Immature natural killer cell (primary cell): ENCODE measurements at regions not wholly inside any gene's neighbourhood (a gene's known extent, or its start where the extent isn't known, plus 50 kb on each side); places are given as distances from the start of the nearest gene placed in this dataset.
A peak's percentile ranks its signal among the peaks of the same experiment; 100 is the strongest.

Experiments
- DNase-seq, 3 donors: peaks; one replicate each; pipeline ENCODE4 v3.0.0; 2022; ENCODE audit warnings: mixed read lengths in 1 of 3
- H3K27ac Mint-ChIP-seq, 6 donors: one replicate each; pipeline ENCODE4 v1.8.0; 2020; ENCODE audit warnings: mixed read lengths in 6 of 6, mild to moderate bottlenecking in 5 of 6, inconsistent platforms in 4 of 6, moderate library complexity in 3 of 6
- H3K27me3 Mint-ChIP-seq, 3 donors: one replicate each; pipeline ENCODE4 v1.8.0; 2020 to 2021; ENCODE audit warnings: low read depth in 3 of 3, mild to moderate bottlenecking in 3 of 3, mixed read lengths in 3 of 3, moderate library complexity in 3 of 3, inconsistent platforms in 1 of 3
- H3K36me3 Mint-ChIP-seq, 3 donors: one replicate each; pipeline ENCODE4 v1.8.0; 2020; ENCODE audit warnings: mixed read lengths in 3 of 3, inconsistent platforms in 2 of 3, mild to moderate bottlenecking in 2 of 3
- H3K4me1 Mint-ChIP-seq, 2 donors: one replicate each; pipeline ENCODE4 v1.8.0; 2020; ENCODE audit warnings: inconsistent platforms in 2 of 2, mild to moderate bottlenecking in 2 of 2, mixed read lengths in 2 of 2, moderate library complexity in 1 of 2
- H3K4me3 Mint-ChIP-seq, 5 donors: one replicate each; pipeline ENCODE4 v1.8.0; 2020; ENCODE audit warnings: mild to moderate bottlenecking in 5 of 5, mixed read lengths in 5 of 5, inconsistent platforms in 3 of 5, moderate library complexity in 3 of 5
- H3K9me3 Mint-ChIP-seq, 6 donors: one replicate each; pipeline ENCODE4 v1.8.0; 2020; ENCODE audit warnings: mild to moderate bottlenecking in 6 of 6, mixed read lengths in 6 of 6, inconsistent platforms in 4 of 6, moderate library complexity in 3 of 6

GRCh38 chr3:177284383-177284881, 87.2 kb upstream of the TBL1XR1 start:
- Mint-ChIP-seq H3K4me3 (no peak overlapping the region), H3K27me3 (peaks cover 0 to 2% (median 0%) of the 10 kb centered on the region in 3 donors), H3K4me1 (peaks cover 19 to 23% of the 10 kb centered on the region in 2 donors), H3K9me3 (no peaks in the 10 kb centered on the region), H3K36me3 (no peaks in the 10 kb centered on the region), H3K27ac (peak overlapping the region in 1 of 6 donors; percentile 45)
- no peak for DNase-seq

DNA sequence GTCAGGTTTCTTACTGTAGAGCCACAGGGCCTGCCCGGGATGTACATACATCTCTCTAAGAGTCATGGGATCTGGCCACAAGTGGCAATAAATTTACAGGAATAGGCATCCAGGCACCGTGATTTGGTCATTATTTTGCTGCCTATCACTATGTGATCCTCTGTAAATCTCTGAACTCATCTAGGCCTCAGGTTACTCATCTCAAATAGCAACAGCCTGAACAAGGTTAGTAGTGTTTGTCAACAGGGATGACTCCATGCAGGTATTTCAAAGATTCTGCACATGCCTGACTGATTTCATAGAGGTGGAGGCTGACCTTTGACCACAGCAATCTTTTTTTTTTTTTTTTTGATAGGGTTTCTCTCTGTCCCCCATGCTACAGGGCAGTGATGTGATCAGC, 88.8 kb upstream of the TBL1XR1 start:
- H3K9me3 Mint-ChIP-seq = no peaks in the 10 kb centered on the region
- H3K36me3 Mint-ChIP-seq = no peaks in the 10 kb centered on the region
- DNase-seq = no peak
- no peak overlapping the region for H3K4me3 Mint-ChIP-seq
- H3K27ac Mint-ChIP-seq = no peak overlapping the region
- H3K27me3 Mint-ChIP-seq = peaks cover 2 to 6% (median 2%) of the 10 kb centered on the region in 3 donors
- H3K4me1 Mint-ChIP-seq = peaks cover 13 to 21% of the 10 kb centered on the region in 2 donors

- Mint-ChIP-seq H3K4me1 (peaks cover 1 to 9% of the 10 kb centered on the region in 2 donors), H3K27me3 (peaks cover 2 to 6% (median 2%) of the 10 kb centered on the region in 3 donors), H3K36me3 (no peaks in the 10 kb centered on the region), H3K9me3 (no peaks in the 10 kb centered on the region), H3K4me3 (no peak overlapping the region), H3K27ac (no peak overlapping the region)
- no peak for DNase-seq
These were observed 89.9 kb upstream of the TBL1XR1 start for GRCh38 chr3:177287231-177287630.

DNA sequence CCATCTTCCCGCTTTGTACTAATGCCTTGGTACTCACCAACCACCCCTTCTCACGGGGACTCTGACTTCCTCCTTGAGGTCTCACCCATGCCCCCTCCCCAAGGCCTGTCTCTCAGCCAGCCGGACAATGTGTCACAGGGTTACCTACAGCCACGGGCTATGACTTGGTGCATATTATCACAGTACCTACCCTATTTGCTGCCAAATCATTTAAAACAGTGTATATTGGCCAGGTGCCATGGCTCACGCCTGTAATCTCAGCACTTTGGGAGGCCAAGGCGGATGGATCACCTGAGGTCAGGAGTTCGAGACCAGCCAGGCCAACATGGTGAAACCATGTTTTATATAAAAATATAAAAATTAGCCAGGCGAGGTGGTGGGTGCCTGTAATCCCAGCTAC, 93.4 kb upstream of the TBL1XR1 start:
- no peaks in the 10 kb centered on the region for H3K9me3 Mint-ChIP-seq
- H3K36me3 Mint-ChIP-seq = no peaks in the 10 kb centered on the region
- peaks cover 2 to 4% (median 2%) of the 10 kb centered on the region in 3 donors for H3K27me3 Mint-ChIP-seq
- DNase-seq = no peak
- no peak overlapping the region for H3K4me3 Mint-ChIP-seq
- peaks cover 0 to 6% of the 10 kb centered on the region in 2 donors for H3K4me1 Mint-ChIP-seq
- H3K27ac Mint-ChIP-seq = no peak overlapping the region

- DNase-seq = no peak
- Mint-ChIP-seq H3K27me3 (peaks cover 2 to 4% (median 2%) of the 10 kb centered on the region in 3 donors), H3K4me1 (peaks cover 0 to 6% of the 10 kb centered on the region in 2 donors), H3K9me3 (no peaks in the 10 kb centered on the region), H3K36me3 (no peaks in the 10 kb centered on the region), H3K27ac (no peak overlapping the region), H3K4me3 (no peak overlapping the region)
These were observed 96.9 kb upstream of the TBL1XR1 start for GRCh38 chr3:177294221-177294620.

DNA sequence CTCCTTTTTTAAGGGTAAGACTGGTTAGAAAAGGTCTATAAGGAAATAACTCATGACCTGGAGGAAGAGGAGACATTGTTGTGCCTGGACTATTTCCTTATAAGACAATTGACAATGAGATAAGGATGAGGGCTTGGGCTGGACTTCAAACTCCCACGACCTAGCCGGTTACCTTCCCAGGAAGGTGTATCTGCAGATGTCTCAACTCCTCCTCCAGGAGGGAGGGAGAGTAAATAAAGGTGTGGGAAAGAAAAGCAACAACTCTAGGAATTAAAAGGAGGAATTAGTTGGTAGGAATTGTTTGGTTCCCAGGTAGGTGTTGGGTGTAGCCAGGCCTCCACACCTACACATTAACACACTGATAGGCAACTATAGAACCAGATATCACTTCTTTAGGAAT, 97.8 kb upstream of the TBL1XR1 start:
- no peak overlapping the region for H3K4me3 Mint-ChIP-seq
- H3K36me3 Mint-ChIP-seq = no peaks in the 10 kb centered on the region
- peaks cover 0 to 2% (median under 1%) of the 10 kb centered on the region in 3 donors for H3K27me3 Mint-ChIP-seq
- H3K27ac Mint-ChIP-seq = no peak overlapping the region
- DNase-seq = no peak
- no peaks in the 10 kb centered on the region for H3K4me1 Mint-ChIP-seq
- no peaks in the 10 kb centered on the region for H3K9me3 Mint-ChIP-seq

DNA sequence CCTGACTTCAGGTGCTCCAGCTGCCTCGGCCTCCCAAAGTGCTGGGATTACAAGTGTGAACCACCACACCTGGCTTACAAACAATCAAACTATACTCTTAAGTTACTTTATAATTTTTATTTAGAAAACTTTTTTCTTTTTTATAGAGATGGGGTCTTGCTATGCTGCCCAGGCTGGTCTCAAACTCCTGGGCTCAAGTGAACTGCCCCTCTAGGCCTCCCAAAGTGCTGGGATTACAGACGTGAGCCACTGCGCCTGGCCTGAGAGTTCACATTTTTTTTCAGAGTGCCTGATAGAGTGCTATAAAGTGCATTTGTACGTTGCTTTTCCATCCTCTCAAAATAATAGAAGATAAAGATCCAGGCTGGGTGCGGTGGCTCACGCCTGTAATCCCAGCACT, 102.0 kb upstream of the TBL1XR1 start:
- no peaks in the 10 kb centered on the region for H3K36me3 Mint-ChIP-seq
- no peak overlapping the region for H3K27ac Mint-ChIP-seq
- H3K4me1 Mint-ChIP-seq = no peaks in the 10 kb centered on the region

DNA sequence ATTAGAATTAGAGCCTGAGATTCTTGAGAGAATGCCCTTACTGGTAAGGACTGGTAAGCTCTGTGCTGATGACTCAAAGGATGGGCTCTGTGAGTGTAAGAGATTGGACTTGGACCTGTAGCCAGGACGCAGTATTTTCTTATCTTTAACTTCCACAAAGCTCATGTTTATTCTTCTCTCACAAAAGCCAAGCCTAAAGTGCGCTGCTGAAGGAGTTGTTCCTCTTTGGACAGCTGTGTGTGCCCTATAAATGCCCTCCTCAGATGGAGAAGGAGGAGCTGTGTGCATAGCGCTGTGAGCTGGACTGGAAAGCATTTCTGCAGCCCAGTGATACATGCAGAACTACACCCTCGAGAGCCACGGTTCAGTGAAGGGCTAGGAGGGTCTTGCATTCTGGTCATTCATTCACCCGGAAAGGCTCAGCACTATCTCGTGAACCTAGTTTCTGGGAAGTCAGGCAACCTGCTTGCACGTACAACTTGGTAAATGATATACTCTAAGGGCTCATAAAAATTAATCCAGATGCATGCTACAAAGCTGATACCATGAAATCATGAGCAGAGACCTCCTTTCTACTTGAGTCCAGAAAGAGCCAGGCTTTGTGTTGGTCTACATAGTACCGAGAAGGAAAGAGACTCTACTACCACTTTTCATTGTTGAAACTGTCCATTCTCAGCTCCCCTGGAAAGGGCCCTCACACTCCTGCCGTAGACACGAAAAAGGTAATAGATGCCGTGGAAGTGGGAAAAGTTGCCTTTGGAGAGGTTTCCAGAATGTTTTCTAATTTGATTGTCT, 103.0 kb upstream of the TBL1XR1 start:
- no peaks in the 10 kb centered on the region for H3K9me3 Mint-ChIP-seq
- no peaks in the 10 kb centered on the region for H3K4me1 Mint-ChIP-seq
- H3K36me3 Mint-ChIP-seq = no peaks in the 10 kb centered on the region
- no peak for DNase-seq
- no peaks in the 10 kb centered on the region for H3K27me3 Mint-ChIP-seq
- H3K27ac Mint-ChIP-seq = no peak overlapping the region
- no peak overlapping the region for H3K4me3 Mint-ChIP-seq

More for the DNA sequence above, 102.0 kb upstream of the TBL1XR1 start:
- Mint-ChIP-seq H3K27me3 (no peaks in the 10 kb centered on the region), H3K9me3 (no peaks in the 10 kb centered on the region), H3K4me3 (no peak overlapping the region)
- DNase-seq = no peak

DNA sequence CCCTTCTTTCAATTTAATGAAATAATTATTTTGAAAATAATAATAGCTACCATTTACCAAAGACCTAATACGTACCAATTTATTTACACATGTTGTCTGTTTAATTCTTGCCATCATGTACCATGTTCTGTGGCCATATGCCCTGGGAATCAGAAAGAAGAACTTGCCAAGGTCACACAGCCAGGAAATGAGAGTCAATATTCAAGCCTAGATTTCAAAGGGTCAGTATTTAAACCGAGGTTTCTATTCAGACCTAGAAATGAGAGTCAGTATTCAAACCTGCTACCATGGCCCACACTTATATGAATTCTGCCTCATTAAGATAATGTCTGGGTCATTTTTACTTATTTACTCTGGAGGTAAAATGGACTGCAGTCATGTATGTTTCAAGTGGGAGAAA, 103.6 kb upstream of the TBL1XR1 start:
- no peaks in the 10 kb centered on the region for H3K9me3 Mint-ChIP-seq
- H3K4me3 Mint-ChIP-seq = no peak overlapping the region
- H3K4me1 Mint-ChIP-seq = no peaks in the 10 kb centered on the region
- H3K27ac Mint-ChIP-seq = no peak overlapping the region
- no peaks in the 10 kb centered on the region for H3K27me3 Mint-ChIP-seq
- H3K36me3 Mint-ChIP-seq = no peaks in the 10 kb centered on the region
- DNase-seq = no peak

- Mint-ChIP-seq H3K4me1 (no peaks in the 10 kb centered on the region), H3K27ac (no peak overlapping the region), H3K4me3 (no peak overlapping the region), H3K27me3 (no peaks in the 10 kb centered on the region), H3K36me3 (peaks cover 0 to 7% (median 4%) of the 10 kb centered on the region in 3 donors), H3K9me3 (peaks cover 5 to 17% (median 8%) of the 10 kb centered on the region in 6 donors)
- DNase-seq = no peak
These were observed 109.0 kb upstream of the TBL1XR1 start for GRCh38 chr3:177306252-177306651.

GRCh38 chr3:177307391-177307790, 110.1 kb upstream of the TBL1XR1 start:
- DNase-seq = no peak

GRCh38 chr3:177307826-177308225, 110.5 kb upstream of the TBL1XR1 start:
- H3K4me3 Mint-ChIP-seq = no peak overlapping the region
- H3K9me3 Mint-ChIP-seq = peaks cover 6 to 23% (median 10%) of the 10 kb centered on the region in 6 donors
- no peaks in the 10 kb centered on the region for H3K4me1 Mint-ChIP-seq
- no peak for DNase-seq
- H3K27ac Mint-ChIP-seq = no peak overlapping the region
- H3K36me3 Mint-ChIP-seq = peaks cover 0 to 10% (median 4%) of the 10 kb centered on the region in 3 donors
- H3K27me3 Mint-ChIP-seq = peaks cover 0 to 1% (median 0%) of the 10 kb centered on the region in 3 donors

More at GRCh38 chr3:177307391-177307790, 110.1 kb upstream of the TBL1XR1 start:
- H3K27ac Mint-ChIP-seq = no peak overlapping the region
- peaks cover 6 to 23% (median 10%) of the 10 kb centered on the region in 6 donors for H3K9me3 Mint-ChIP-seq
- H3K4me1 Mint-ChIP-seq = no peaks in the 10 kb centered on the region
- H3K27me3 Mint-ChIP-seq = peaks cover 0 to 1% (median 0%) of the 10 kb centered on the region in 3 donors
- H3K4me3 Mint-ChIP-seq = no peak overlapping the region
- H3K36me3 Mint-ChIP-seq = peaks cover 0 to 7% (median 4%) of the 10 kb centered on the region in 3 donors

GRCh38 chr3:177308286-177308685, 111.0 kb upstream of the TBL1XR1 start:
- Mint-ChIP-seq H3K4me3 (no peak overlapping the region), H3K4me1 (no peaks in the 10 kb centered on the region), H3K27ac (no peak overlapping the region), H3K9me3 (peaks cover 6 to 23% (median 10%) of the 10 kb centered on the region in 6 donors), H3K36me3 (peaks cover 0 to 10% (median 4%) of the 10 kb centered on the region in 3 donors), H3K27me3 (peaks cover 0 to 1% (median 0%) of the 10 kb centered on the region in 3 donors)
- DNase-seq = no peak

DNA sequence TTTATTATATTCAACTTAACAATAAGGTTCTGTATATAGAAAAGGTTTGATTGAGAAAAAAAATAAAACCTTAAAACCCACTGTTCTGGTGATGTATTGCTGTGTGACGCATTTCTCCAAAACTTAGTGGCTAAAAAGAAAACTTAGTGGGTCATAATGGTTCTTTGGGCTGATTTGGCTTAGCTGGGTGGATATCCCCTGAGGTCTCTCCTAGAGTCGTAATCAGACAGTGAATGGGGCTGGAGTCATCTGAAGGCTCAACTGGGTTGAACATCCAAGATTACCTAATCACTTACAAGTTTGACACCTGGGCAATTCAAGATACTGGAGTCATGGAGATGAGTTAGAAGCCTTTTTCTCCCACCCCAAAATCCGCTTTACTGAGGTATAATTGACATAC, 111.6 kb upstream of the TBL1XR1 start:
- H3K27ac Mint-ChIP-seq = no peak overlapping the region
- H3K4me1 Mint-ChIP-seq = no peaks in the 10 kb centered on the region

More for the DNA sequence above, 111.6 kb upstream of the TBL1XR1 start:
- peaks cover 0 to 10% (median 4%) of the 10 kb centered on the region in 3 donors for H3K36me3 Mint-ChIP-seq
- peaks cover 0 to 1% (median 0%) of the 10 kb centered on the region in 3 donors for H3K27me3 Mint-ChIP-seq
- DNase-seq = no peak
- H3K4me3 Mint-ChIP-seq = no peak overlapping the region
- H3K9me3 Mint-ChIP-seq = peaks cover 6 to 23% (median 10%) of the 10 kb centered on the region in 6 donors
